Esophagus muscularis mucosa (tissue), 4 donors: ENCODE measurements at regions not wholly inside any gene's neighbourhood (a gene's known extent, or its start where the extent isn't known, plus 50 kb on each side); places are given as distances from the start of the nearest gene placed in this dataset.

ENCODE experiments used
- DNase-seq: peaks from one replicate; pipeline ENCODE4 v3.0.0-alpha.2; 2017; ENCODE audit errors: extremely low spot score
- H3K27ac ChIP-seq, 4 donors: fragments of 200-600 bp; sonication (generic); replicated peaks in 1 of 4; 1 replicate in 3 of 4; 2 replicates in 1 of 4; pipeline ENCODE4 v1.5.1; 2016 to 2019; ENCODE audit warnings: mild to moderate bottlenecking in 1 of 4
- H3K27me3 ChIP-seq, 4 donors: fragments of 200-600 bp; sonication (generic); one replicate each; pipeline versions ENCODE4 v1.5.1 to v1.6.0; 2016 to 2019
- H3K36me3 ChIP-seq, 4 donors: fragments of 200-600 bp; sonication (generic); one replicate each; pipeline ENCODE4 v1.5.1; 2016 to 2019
- H3K4me1 ChIP-seq, 4 donors: fragments of 200-600 bp; sonication (generic); one replicate each; pipeline ENCODE4 v1.5.1; 2016 to 2019
- H3K4me3 ChIP-seq, 4 donors: fragments of 200-600 bp; sonication (generic); 1 replicate in 2 of 4; 2 replicates in 2 of 4; pipeline ENCODE4 v1.5.1; 2016 to 2019; ENCODE audit warnings: mild to moderate bottlenecking in 4 of 4, moderate library complexity in 1 of 4
- H3K9me3 ChIP-seq, 4 donors: fragments of 200-600 bp; sonication (generic); 1 replicate in 3 of 4; 2 replicates in 1 of 4; pipeline ENCODE4 v1.5.1; 2016 to 2019
- EP300 ChIP-seq: sonication (generic); formaldehyde crosslinking; IDR thresholded peaks from one replicate; pipeline ENCODE4 v1.6.1; 2017; ENCODE audit warnings: antibody characterized with exemption
- POLR2A ChIP-seq: fragments of 450-650 bp; IDR thresholded peaks from one replicate; pipeline ENCODE4 v1.6.1; 2017; ENCODE audit warnings: antibody characterized with exemption, moderate library complexity, mild to moderate bottlenecking, low read depth
- POLR2AphosphoS5 ChIP-seq, 2 donors: sonication (generic); formaldehyde crosslinking; IDR thresholded peaks; one replicate each; pipeline ENCODE4 v1.6.1; 2017; ENCODE audit warnings: antibody characterized with exemption in 2 of 2
- WGBS: methylation state at CpG from one replicate; pipeline ENCODE4 v1.1.5; 2018; 5-methylcytosine and 5-hydroxymethylcytosine counted together
- intact Hi-C: fragments of 100-400 bp; cut with DNase I; formaldehyde crosslinking; loops from one replicate; pipeline ENCODE4 v1.15.1; 2023
- TF ChIP-seq, protein P1 (sequence below), 3 experiments: fragments of 200-600 bp in 2 of 3; fragments of 450-650 bp in 1 of 3; sonication (generic) in 2 of 3; IDR thresholded peaks; one replicate each; pipeline ENCODE4 v1.5.1; 2017 to 2019; ENCODE audit warnings: antibody characterized with exemption in 3 of 3, mild to moderate bottlenecking in 2 of 3, moderate library complexity in 1 of 3

DNA sequence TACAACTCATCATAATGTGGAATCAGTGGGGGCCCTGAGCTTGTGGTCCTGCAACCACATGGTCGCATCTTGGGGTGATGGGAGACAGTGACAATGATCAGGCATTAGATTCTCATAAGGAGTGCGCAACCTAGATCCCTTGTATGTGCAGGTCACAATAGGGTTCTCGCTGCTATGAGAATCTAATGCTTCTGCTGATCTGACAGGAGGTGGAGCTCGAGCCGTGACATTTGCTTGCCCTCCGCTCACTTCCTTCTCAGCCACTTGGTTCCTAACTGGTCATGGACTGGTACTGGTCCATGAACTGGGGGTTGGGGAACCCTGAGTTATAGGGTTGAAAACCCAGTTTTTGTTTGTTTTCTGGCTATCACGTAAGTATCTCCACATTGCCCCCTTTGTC lies 1290.9 kb upstream of the ATXN8OS start:
- no peak overlapping the region for H3K27ac ChIP-seq
- H3K4me3 ChIP-seq, result no peak overlapping the region
- TF ChIP-seq POLR2AphosphoS5 (IDR thresholded peaks at IDR 0.05), result no peak
- TF ChIP-seq, protein P1, sequence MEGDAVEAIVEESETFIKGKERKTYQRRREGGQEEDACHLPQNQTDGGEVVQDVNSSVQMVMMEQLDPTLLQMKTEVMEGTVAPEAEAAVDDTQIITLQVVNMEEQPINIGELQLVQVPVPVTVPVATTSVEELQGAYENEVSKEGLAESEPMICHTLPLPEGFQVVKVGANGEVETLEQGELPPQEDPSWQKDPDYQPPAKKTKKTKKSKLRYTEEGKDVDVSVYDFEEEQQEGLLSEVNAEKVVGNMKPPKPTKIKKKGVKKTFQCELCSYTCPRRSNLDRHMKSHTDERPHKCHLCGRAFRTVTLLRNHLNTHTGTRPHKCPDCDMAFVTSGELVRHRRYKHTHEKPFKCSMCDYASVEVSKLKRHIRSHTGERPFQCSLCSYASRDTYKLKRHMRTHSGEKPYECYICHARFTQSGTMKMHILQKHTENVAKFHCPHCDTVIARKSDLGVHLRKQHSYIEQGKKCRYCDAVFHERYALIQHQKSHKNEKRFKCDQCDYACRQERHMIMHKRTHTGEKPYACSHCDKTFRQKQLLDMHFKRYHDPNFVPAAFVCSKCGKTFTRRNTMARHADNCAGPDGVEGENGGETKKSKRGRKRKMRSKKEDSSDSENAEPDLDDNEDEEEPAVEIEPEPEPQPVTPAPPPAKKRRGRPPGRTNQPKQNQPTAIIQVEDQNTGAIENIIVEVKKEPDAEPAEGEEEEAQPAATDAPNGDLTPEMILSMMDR (IDR thresholded peaks at IDR 0.05), result no peak
- no peak for TF ChIP-seq POLR2A
- TF ChIP-seq EP300, result no peak
- DNase-seq, result no peak
- H3K36me3 ChIP-seq, result no peaks in the 10 kb centered on the region
- intact Hi-C loops, result no loop called here
- H3K27me3 ChIP-seq, result no peaks in the 10 kb centered on the region
- no peaks in the 10 kb centered on the region for H3K4me1 ChIP-seq
- H3K9me3 ChIP-seq, result no peaks in the 10 kb centered on the region
- 91% methylated on average over 7 of the region's 7 CpGs for WGBS

- Histone ChIP-seq H3K36me3 (no peaks in the 10 kb centered on the region), H3K4me1 (no peaks in the 10 kb centered on the region), H3K9me3 (no peaks in the 10 kb centered on the region), H3K27me3 (no peaks in the 10 kb centered on the region), H3K27ac (no peak overlapping the region), H3K4me3 (no peak overlapping the region)
- 58% methylated on average over 7 of the region's 7 CpGs for whole genome bisulfite sequencing
- DNase-seq, result no peak
- TF ChIP-seq POLR2A (no peak), POLR2AphosphoS5 (IDR thresholded peaks at IDR 0.05) (no peak)
- intact Hi-C loops, result no loop called here
These were observed 1294.3 kb upstream of the ATXN8OS start for GRCh38 chr13:68813180-68813796.

DNA sequence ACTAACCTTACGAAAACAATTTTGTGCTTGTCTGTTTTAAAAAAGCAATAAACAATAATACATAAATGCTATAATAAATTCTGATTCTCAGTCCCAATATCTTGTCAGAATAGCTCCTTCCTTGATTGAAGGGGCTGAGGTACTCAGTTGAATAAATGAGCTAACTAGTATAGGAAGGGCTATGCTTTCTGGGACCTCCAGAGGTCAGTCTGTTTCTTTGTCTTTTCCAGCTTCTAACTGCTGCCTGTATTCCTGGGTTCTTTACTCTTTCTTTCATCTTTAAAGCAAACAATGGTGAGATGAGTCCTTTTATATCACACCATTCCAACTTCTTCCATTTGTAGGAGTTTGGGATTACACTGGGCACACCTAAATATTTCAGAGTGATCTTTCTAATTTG lies 1297.0 kb upstream of the ATXN8OS start:
- no peaks in the 10 kb centered on the region for H3K4me1 ChIP-seq
- no peaks in the 10 kb centered on the region for H3K36me3 ChIP-seq
- TF ChIP-seq POLR2A (no peak), EP300 (no peak), POLR2AphosphoS5 (IDR thresholded peaks at IDR 0.05) (no peak)
- TF ChIP-seq, protein P1 (IDR thresholded peaks at IDR 0.05), result no peak
- WGBS, result 85% methylated on average over 1 of the region's 1 CpG
- intact Hi-C loops, result no loop called here
- no peak overlapping the region for H3K4me3 ChIP-seq
- H3K27ac ChIP-seq, result no peak overlapping the region
- no peaks in the 10 kb centered on the region for H3K27me3 ChIP-seq
- no peaks in the 10 kb centered on the region for H3K9me3 ChIP-seq
- DNase-seq, result no peak

DNA sequence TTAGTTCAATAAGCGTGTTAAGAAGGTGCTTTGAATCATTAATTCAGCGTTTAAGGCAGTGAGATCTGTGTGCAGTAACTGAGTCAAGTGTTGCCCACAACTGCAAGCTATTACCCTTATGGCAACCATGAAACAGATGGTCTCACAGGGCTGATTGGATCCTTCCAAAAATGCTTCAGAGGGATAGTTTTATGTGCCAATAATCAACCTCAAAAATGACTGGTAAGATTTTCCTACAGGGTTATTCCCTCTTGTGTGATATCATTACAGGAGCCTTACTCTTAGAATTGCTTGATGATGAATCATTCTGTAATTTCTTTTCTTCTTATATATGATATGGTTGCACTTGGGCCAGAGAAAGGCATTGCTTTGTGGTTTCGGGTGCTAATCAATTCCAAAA lies 1299.2 kb upstream of the ATXN8OS start:
- intact Hi-C loops, result no loop called here
- Histone ChIP-seq H3K4me1 (no peaks in the 10 kb centered on the region), H3K4me3 (no peak overlapping the region), H3K27ac (no peak overlapping the region), H3K36me3 (no peaks in the 10 kb centered on the region), H3K9me3 (no peaks in the 10 kb centered on the region), H3K27me3 (no peaks in the 10 kb centered on the region)
- no peak for DNase-seq
- WGBS, result 82% methylated on average over 3 of the region's 3 CpGs
- no peak for TF ChIP-seq POLR2A
- TF ChIP-seq, protein P1 (IDR thresholded peaks at IDR 0.05), result no peak
- no peak for TF ChIP-seq EP300
- no peak for TF ChIP-seq POLR2AphosphoS5 (IDR thresholded peaks at IDR 0.05)

GRCh38 chr13:68806125-68806524 lies 1301.5 kb upstream of the ATXN8OS start:
- 72% methylated on average over 2 of the region's 2 CpGs for WGBS
- Histone ChIP-seq H3K27me3 (no peaks in the 10 kb centered on the region), H3K4me1 (no peaks in the 10 kb centered on the region), H3K36me3 (no peaks in the 10 kb centered on the region), H3K9me3 (no peaks in the 10 kb centered on the region), H3K4me3 (no peak overlapping the region), H3K27ac (no peak overlapping the region)
- TF ChIP-seq, protein P1 (IDR thresholded peaks at IDR 0.05), result no peak
- no peak for TF ChIP-seq POLR2A
- no peak for DNase-seq
- intact Hi-C loops, result no loop called here
